ENCODE measurements at regions not wholly inside any gene's neighbourhood (a gene's known extent, or its start where the extent isn't known, plus 50 kb on each side); places are given as distances from the start of the nearest gene placed in this dataset.
"Not testable (repeated sequence)": the region's sequence is repeated elsewhere in the genome, so short reads cannot be mapped to it uniquely, and the experiment has no call there.

DNA sequence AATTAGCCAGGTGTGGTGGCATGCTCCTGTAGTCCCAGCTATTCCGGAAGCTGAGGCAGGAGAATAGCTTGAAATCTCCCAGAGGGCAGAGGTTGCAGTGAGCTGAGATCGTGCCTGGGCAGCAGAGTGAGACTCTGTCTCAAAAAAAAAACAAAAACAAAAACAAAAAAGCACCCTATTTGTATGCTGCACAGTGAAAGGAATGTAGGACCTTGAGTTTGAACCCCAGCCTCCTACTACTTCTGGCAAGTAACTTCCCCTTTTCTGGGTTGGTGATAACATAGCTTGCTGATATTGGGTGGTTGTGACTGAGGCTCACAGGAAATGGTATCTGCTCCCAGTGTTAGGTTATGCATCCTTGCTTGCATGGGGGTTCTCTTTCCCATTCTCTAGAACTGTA is 205.3 kb downstream of the BUB3 start:
- TF ChIP-seq, protein P1, sequence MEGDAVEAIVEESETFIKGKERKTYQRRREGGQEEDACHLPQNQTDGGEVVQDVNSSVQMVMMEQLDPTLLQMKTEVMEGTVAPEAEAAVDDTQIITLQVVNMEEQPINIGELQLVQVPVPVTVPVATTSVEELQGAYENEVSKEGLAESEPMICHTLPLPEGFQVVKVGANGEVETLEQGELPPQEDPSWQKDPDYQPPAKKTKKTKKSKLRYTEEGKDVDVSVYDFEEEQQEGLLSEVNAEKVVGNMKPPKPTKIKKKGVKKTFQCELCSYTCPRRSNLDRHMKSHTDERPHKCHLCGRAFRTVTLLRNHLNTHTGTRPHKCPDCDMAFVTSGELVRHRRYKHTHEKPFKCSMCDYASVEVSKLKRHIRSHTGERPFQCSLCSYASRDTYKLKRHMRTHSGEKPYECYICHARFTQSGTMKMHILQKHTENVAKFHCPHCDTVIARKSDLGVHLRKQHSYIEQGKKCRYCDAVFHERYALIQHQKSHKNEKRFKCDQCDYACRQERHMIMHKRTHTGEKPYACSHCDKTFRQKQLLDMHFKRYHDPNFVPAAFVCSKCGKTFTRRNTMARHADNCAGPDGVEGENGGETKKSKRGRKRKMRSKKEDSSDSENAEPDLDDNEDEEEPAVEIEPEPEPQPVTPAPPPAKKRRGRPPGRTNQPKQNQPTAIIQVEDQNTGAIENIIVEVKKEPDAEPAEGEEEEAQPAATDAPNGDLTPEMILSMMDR (IDR thresholded peaks at IDR 0.05), result no peak
- intact Hi-C loops (cut with DNase I; ENCODE audit: low total_unique reads), result no loop called here
- H3K4me3 ChIP-seq, result no peak overlapping the region
- H3K4me1 ChIP-seq, result no peaks in the 10 kb centered on the region
- H3K36me3 ChIP-seq, result no peaks in the 10 kb centered on the region
- no peaks in the 10 kb centered on the region for H3K9me3 ChIP-seq
- H3K27me3 ChIP-seq, result peaks cover 0 to 5% of the 10 kb centered on the region in 2 donors
- no peak for DNase-seq
- H3K27ac ChIP-seq, result no peak overlapping the region

DNA sequence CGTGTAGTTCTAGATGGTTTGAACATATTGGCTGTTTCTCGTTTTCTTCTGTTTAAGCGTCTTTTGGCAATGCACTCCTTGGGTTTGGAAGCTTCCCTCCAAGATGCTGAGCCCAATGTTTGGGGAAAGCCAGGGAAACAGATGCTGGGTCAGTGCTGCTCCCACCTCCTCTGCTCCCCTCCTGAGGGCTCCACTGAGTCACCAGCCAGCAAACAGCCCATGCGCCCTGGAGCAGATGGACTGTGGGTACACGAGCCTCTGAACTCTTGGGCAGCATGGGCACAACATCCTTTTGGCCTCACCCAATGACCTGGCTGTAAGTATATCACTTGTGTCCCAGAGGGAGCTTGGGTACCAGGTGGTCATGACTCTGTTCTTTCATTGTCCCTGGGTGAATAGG is 207.6 kb downstream of the BUB3 start:
- no peak for DNase-seq
- H3K27ac ChIP-seq, result no peak overlapping the region
- no peaks in the 10 kb centered on the region for H3K36me3 ChIP-seq
- H3K9me3 ChIP-seq, result no peaks in the 10 kb centered on the region
- peaks cover 0 to 5% of the 10 kb centered on the region in 2 donors for H3K27me3 ChIP-seq
- TF ChIP-seq, protein P1 (IDR thresholded peaks at IDR 0.05), result no peak
- H3K4me1 ChIP-seq, result no peaks in the 10 kb centered on the region
- H3K4me3 ChIP-seq, result no peak overlapping the region
- intact Hi-C loops (cut with DNase I; ENCODE audit: low total_unique reads), result no loop called here

DNA sequence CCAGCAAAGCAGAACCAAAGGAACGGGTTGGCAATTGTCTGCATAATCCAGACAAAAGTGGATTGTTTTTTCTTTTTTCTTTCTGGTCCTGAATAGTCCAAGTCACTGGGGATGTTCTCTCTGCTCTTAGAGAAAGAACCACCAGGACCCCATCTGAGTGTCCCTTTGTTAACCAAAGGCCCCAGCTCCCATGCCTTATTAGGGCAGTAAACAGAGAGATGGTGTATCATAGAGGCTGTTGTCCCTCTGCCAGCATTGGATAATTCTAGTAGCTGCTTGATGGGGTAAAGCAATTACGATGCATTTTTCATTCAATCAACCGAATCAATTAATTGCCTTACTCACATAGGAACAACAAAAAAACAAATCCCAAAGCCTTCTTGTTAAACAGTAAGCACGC is 213.0 kb downstream of the BUB3 start:
- intact Hi-C loops (cut with DNase I; ENCODE audit: low total_unique reads), result no loop called here
- DNase-seq, result no peak

DNA sequence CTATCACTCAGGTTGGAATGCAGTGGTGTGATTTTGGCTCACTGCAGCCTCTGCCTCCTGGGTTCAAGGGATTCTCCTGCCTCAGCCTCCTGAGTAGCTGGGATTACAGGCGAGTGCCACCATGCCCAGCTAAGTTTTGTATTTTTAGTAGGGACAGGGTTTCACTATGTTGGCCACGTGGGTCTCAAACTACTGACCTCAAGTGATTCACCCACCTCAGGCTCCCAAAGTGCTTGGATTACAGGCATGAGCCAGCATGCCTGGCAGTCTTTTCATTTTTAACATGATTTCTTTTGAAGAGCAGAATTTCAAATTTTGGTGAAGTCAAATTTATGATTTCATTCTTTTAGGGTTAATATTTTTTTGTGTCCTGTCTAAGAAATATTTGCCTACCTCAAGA is 217.4 kb downstream of the BUB3 start:
- H3K4me1 ChIP-seq; H3K36me3 ChIP-seq; DNase-seq; H3K27ac ChIP-seq; intact Hi-C loops (cut with DNase I; ENCODE audit: low total_unique reads); H3K27me3 ChIP-seq; H3K4me3 ChIP-seq; H3K9me3 ChIP-seq: not testable (repeated sequence)

More for the DNA sequence above, 213.0 kb downstream of the BUB3 start:
- no peak overlapping the region for H3K27ac ChIP-seq
- no peaks in the 10 kb centered on the region for H3K4me1 ChIP-seq
- no peak overlapping the region for H3K4me3 ChIP-seq
- no peaks in the 10 kb centered on the region for H3K36me3 ChIP-seq
- H3K9me3 ChIP-seq, result no peaks in the 10 kb centered on the region
- TF ChIP-seq, protein P1 (IDR thresholded peaks at IDR 0.05), result no peak
- no peaks in the 10 kb centered on the region for H3K27me3 ChIP-seq

DNA sequence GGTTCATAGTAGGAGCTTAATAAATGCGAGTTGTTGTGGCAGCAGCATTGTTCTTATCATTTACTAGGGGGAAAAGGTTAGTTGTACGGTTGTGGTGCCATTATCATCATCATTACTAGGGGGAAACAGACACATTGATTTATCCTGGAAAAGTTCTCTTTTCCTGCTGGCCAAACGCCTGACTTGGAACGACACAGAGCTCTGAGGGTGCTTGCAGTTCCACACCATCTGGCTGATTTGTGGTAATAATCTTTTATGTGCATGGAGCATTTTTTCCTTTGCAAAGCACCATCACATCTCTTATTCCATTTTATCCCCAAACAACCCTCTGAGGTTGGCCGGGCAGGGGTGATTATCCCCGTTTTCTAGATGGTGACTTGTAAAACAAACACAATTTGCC is 219.4 kb downstream of the BUB3 start:
- Histone ChIP-seq H3K4me1 (peaks cover 0 to 4% (median 0%) of the 10 kb centered on the region in 4 donors), H3K36me3 (no peaks in the 10 kb centered on the region), H3K27ac (no peak overlapping the region), H3K9me3 (no peaks in the 10 kb centered on the region), H3K4me3 (no peak overlapping the region), H3K27me3 (no peaks in the 10 kb centered on the region)
- intact Hi-C loops (cut with DNase I; ENCODE audit: low total_unique reads), result no loop called here
- no peak for DNase-seq
- TF ChIP-seq, protein P1 (IDR thresholded peaks at IDR 0.05), result no peak

DNA sequence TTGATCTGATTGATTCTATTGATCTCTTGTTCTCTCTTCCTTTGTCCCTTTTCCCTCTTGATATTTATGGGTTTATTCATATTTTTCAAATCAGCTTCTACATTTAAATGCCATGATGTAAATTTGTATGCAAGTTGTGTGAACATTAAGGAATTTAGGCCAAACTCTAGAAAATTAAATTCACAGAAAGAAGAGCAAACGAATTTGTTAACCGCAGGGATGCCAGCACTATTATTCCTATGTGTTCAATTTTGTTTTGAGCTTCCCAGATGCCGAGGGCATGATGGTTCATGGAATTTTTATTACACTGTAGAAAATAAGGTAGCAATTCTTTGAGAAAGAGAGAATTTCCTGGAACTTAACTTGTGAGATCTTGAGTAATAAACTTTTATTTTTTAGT is 220.9 kb downstream of the BUB3 start:
- Histone ChIP-seq H3K9me3 (no peaks in the 10 kb centered on the region), H3K27me3 (no peaks in the 10 kb centered on the region), H3K4me1 (peaks cover 0 to 4% (median 0%) of the 10 kb centered on the region in 4 donors), H3K36me3 (no peaks in the 10 kb centered on the region), H3K27ac (no peak overlapping the region), H3K4me3 (no peak overlapping the region)
- TF ChIP-seq, protein P1 (IDR thresholded peaks at IDR 0.05), result no peak
- DNase-seq, result no peak
- intact Hi-C loops (cut with DNase I; ENCODE audit: low total_unique reads), result no loop called here

Data from tibial artery (tissue), 4 donors.